H9 (cell line): ENCODE measurements at regions not wholly inside any gene's neighbourhood (a gene's known extent, or its start where the extent isn't known, plus 50 kb on each side); places are given as distances from the start of the nearest gene placed in this dataset.

Experiments used
- DNase-seq: peaks from one replicate; pipeline ENCODE4 v3.0.0-alpha.2; 2017
- H2AFZ ChIP-seq: one replicate; pipeline ENCODE4 v1.6.1; 2013; ENCODE audit warnings: mild to moderate bottlenecking, low read length, control low read depth, moderate library complexity
- H2AK5ac ChIP-seq: 2 replicates; pipeline ENCODE4 v1.6.1; 2013; ENCODE audit warnings: low read length, control low read depth, mixed read lengths; ENCODE audit not compliant: insufficient read length
- H2BK120ac ChIP-seq: one replicate; pipeline ENCODE4 v1.6.1; 2013; ENCODE audit warnings: low read depth, mild to moderate bottlenecking, low read length, control low read depth, inconsistent platforms; ENCODE audit not compliant: poor library complexity, severe bottlenecking
- H2BK12ac ChIP-seq: 2 replicates; pipeline ENCODE4 v1.6.1; 2013; ENCODE audit warnings: low read length, control low read depth, mixed read lengths, low read depth; ENCODE audit not compliant: insufficient read length
- H2BK15ac ChIP-seq: 2 replicates; pipeline ENCODE4 v1.6.1; 2013; ENCODE audit warnings: low read depth, low read length, control low read depth
- H2BK20ac ChIP-seq: one replicate; pipeline ENCODE4 v1.6.1; 2013; ENCODE audit warnings: low read depth, mild to moderate bottlenecking, low read length, control low read depth, inconsistent platforms; ENCODE audit not compliant: poor library complexity, severe bottlenecking
- H2BK5ac ChIP-seq: 2 replicates; pipeline ENCODE4 v1.6.1; 2013; ENCODE audit warnings: low read length, control low read depth, mixed read lengths; ENCODE audit not compliant: insufficient read length
- H3K14ac ChIP-seq: 2 replicates; pipeline ENCODE4 v1.6.1; 2013; ENCODE audit warnings: low read length, control low read depth; ENCODE audit not compliant: insufficient read depth
- H3K18ac ChIP-seq: 2 replicates; pipeline ENCODE4 v1.6.1; 2013; ENCODE audit warnings: low read depth, mild to moderate bottlenecking, mixed read lengths, low read length, control low read depth; ENCODE audit not compliant: insufficient read length
- H3K23ac ChIP-seq: 2 replicates; pipeline ENCODE4 v1.6.1; 2013; ENCODE audit warnings: low read length, control low read depth, mixed read lengths, low read depth; ENCODE audit not compliant: insufficient read length
- H3K23me2 ChIP-seq: 2 replicates; pipeline ENCODE4 v1.6.1; 2013; ENCODE audit warnings: low read depth, mild to moderate bottlenecking, mixed read lengths, low read length, control low read depth; ENCODE audit not compliant: insufficient read length, poor library complexity, severe bottlenecking
- H3K27ac ChIP-seq: 2 replicates; pipeline ENCODE4 v1.5.1; 2013; ENCODE audit warnings: low read length, control low read depth, mixed read lengths, low read depth; ENCODE audit not compliant: insufficient read length
- H3K27me3 ChIP-seq: 2 replicates; pipeline ENCODE4 v1.6.1; 2013; ENCODE audit warnings: low read length, control low read depth, inconsistent platforms; ENCODE audit not compliant: insufficient read depth
- H3K4ac ChIP-seq: 2 replicates; pipeline ENCODE4 v1.6.1; 2013; ENCODE audit warnings: low read depth, mild to moderate bottlenecking, control low read depth, inconsistent platforms, low read length, moderate library complexity
- H3K4me1 ChIP-seq: 2 replicates; pipeline ENCODE4 v1.6.1; 2013; ENCODE audit warnings: low read length, control low read depth, inconsistent platforms; ENCODE audit not compliant: insufficient read depth
- H3K4me2 ChIP-seq: 2 replicates; pipeline ENCODE4 v1.6.1; 2013; ENCODE audit warnings: low read length, control low read depth, mixed read lengths; ENCODE audit not compliant: insufficient read length, insufficient read depth
- H3K56ac ChIP-seq: 2 replicates; pipeline ENCODE4 v1.6.1; 2013; ENCODE audit warnings: low read depth, mild to moderate bottlenecking, mixed read lengths, low read length, control low read depth; ENCODE audit not compliant: insufficient read length
- H3K79me1 ChIP-seq: 2 replicates; pipeline ENCODE4 v1.6.1; 2013; ENCODE audit warnings: low read depth, mild to moderate bottlenecking, moderate library complexity, low read length, control low read depth, inconsistent platforms; ENCODE audit not compliant: insufficient read depth, poor library complexity, severe bottlenecking
- H3K79me2 ChIP-seq: 2 replicates; pipeline ENCODE4 v1.6.1; 2013; ENCODE audit warnings: low read length, control low read depth, inconsistent platforms; ENCODE audit not compliant: insufficient read depth
- H3K9ac ChIP-seq: 2 replicates; pipeline ENCODE4 v1.6.1; 2013; ENCODE audit warnings: low read length, control low read depth, mixed read lengths; ENCODE audit not compliant: insufficient read length; ENCODE audit errors: extremely low read depth
- H3K9me3 ChIP-seq: one replicate; pipeline ENCODE4 v1.6.1; 2013; ENCODE audit warnings: low read depth, low read length, inconsistent platforms; ENCODE audit not compliant: control insufficient read depth
- H3T11ph ChIP-seq: one replicate; pipeline ENCODE4 v1.6.1; 2013; ENCODE audit warnings: mild to moderate bottlenecking, low read length, control low read depth, inconsistent platforms
- H4K20me1 ChIP-seq: one replicate; pipeline ENCODE4 v1.6.1; 2013; ENCODE audit not compliant: control insufficient read depth, insufficient read length, insufficient read depth
- H4K5ac ChIP-seq: 2 replicates; pipeline ENCODE4 v1.6.1; 2013; ENCODE audit warnings: low read depth, mild to moderate bottlenecking, mixed read lengths, low read length, control low read depth; ENCODE audit not compliant: insufficient read length
- H4K8ac ChIP-seq: replicated peaks from 2 replicates; pipeline ENCODE4 v1.6.1; 2013; ENCODE audit warnings: low read length, control low read depth, mixed read lengths, low read depth; ENCODE audit not compliant: insufficient read length
- H4K91ac ChIP-seq: 2 replicates; pipeline ENCODE4 v1.6.1; 2013; ENCODE audit warnings: low read depth, mild to moderate bottlenecking, moderate library complexity, mixed read lengths, low read length, control low read depth; ENCODE audit not compliant: insufficient read length
- H3K27ac Mint-ChIP-seq, 3 experiments: 2 replicates in 2 of 3; 3 replicates in 1 of 3; pipeline ENCODE4 v1.8.0; 2020 to 2021; ENCODE audit warnings: mixed read lengths in 3 of 3, mild to moderate bottlenecking in 1 of 3, moderate library complexity in 1 of 3
- H3K27me3 Mint-ChIP-seq: 2 replicates; pipeline ENCODE4 v1.8.0; 2021; ENCODE audit warnings: low read depth, mild to moderate bottlenecking, moderate library complexity, mixed read lengths
- H3K36me3 Mint-ChIP-seq, 3 experiments: 2 replicates in 2 of 3; 3 replicates in 1 of 3; pipeline ENCODE4 v1.8.0; 2020 to 2021; ENCODE audit warnings: low read depth in 3 of 3, mixed read lengths in 3 of 3; ENCODE audit not compliant: insufficient read depth in 1 of 3
- H3K4me1 Mint-ChIP-seq, 2 experiments: 2 replicates each; pipeline ENCODE4 v1.8.0; 2020; ENCODE audit warnings: mixed read lengths in 2 of 2
- H3K4me3 Mint-ChIP-seq, 2 experiments: 2 replicates in 1 of 2; 3 replicates in 1 of 2; pipeline ENCODE4 v1.8.0; 2020 to 2021; ENCODE audit warnings: mild to moderate bottlenecking in 2 of 2, mixed read lengths in 2 of 2, moderate library complexity in 1 of 2
- H3K9me3 Mint-ChIP-seq, 2 experiments: 2 replicates in 1 of 2; 3 replicates in 1 of 2; pipeline ENCODE4 v1.8.0; 2020; ENCODE audit warnings: mild to moderate bottlenecking in 2 of 2, mixed read lengths in 2 of 2, moderate library complexity in 1 of 2
- WGBS: extraction: QIAGEN DNeasy Blood & Tissue Kit; methylation state at CpG from one replicate; pipeline ENCODE4 v1.1.7; 2013; ENCODE audit warnings: missing lambda C conversion rate, low lambda C conversion rate, mixed read lengths; ENCODE audit not compliant: insufficient read length; ENCODE audit errors: extremely low coverage; 5-methylcytosine and 5-hydroxymethylcytosine counted together
- TF ChIP-seq, protein P1 (sequence below): fragments of 200-600 bp; sonication (generic); conservative IDR thresholded peaks from 3 replicates; pipeline ENCODE4 v1.8.0; 2021; ENCODE audit warnings: antibody characterized with exemption, mild to moderate bottlenecking

DNA sequence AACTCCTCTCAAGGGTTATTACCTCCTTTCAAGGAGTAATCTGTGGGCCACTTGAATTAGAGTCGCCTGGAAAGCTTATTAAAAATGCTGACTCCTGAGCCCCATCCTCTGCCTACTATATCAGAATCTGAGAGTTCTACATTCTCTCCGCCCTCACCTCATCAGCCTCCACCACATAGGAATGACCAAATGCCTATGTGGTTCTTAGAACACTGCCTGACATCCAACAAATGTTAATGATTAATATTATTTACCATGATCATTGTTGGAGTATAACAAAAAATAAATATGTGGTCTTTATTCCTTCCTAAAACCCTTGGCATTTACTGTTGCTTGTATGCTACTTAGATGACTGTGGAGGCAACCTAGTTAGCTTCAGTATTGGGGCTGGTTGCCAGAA lies 91.9 kb downstream of the BBS10 start:
- H3K79me1 ChIP-seq: no peaks in the 10 kb centered on the region
- H2BK5ac ChIP-seq: no peak overlapping the region
- no peak overlapping the region for H4K91ac ChIP-seq
- H3K56ac ChIP-seq: no peak overlapping the region
- H3K9me3 ChIP-seq: no peaks in the 10 kb centered on the region
- no peak overlapping the region for H4K5ac ChIP-seq
- H2BK120ac ChIP-seq: no peak overlapping the region
- Mint-ChIP-seq H3K27me3 (no peaks in the 10 kb centered on the region), H3K4me1 (peaks cover 10 to 16% of the 10 kb centered on the region in 2 experiments), H3K27ac (no peak overlapping the region), H3K9me3 (no peaks in the 10 kb centered on the region), H3K36me3 (no peaks in the 10 kb centered on the region), H3K4me3 (no peak overlapping the region)
- no peaks in the 10 kb centered on the region for H4K20me1 ChIP-seq
- H3K27ac ChIP-seq: no peak overlapping the region
- H3K4me2 ChIP-seq: no peak overlapping the region
- H2AK5ac ChIP-seq: no peak overlapping the region
- H2AFZ ChIP-seq: no peak overlapping the region
- no peak overlapping the region for H3K9ac ChIP-seq
- no peak overlapping the region for H3K14ac ChIP-seq
- H3K23ac ChIP-seq: no peak overlapping the region
- H3K79me2 ChIP-seq: no peaks in the 10 kb centered on the region
- H3K23me2 ChIP-seq: no peaks in the 10 kb centered on the region
- no peaks in the 10 kb centered on the region for H3K27me3 ChIP-seq
- WGBS: no CpG with 5 or more reads among the region's 2 CpGs
- H3K4me1 ChIP-seq: no peaks in the 10 kb centered on the region
- H4K8ac ChIP-seq: no peak overlapping the region
- no peak overlapping the region for H2BK15ac ChIP-seq
- H3T11ph ChIP-seq: no peak overlapping the region
- H3K4ac ChIP-seq: no peak overlapping the region
- no peak overlapping the region for H2BK12ac ChIP-seq
- DNase-seq: no peak
- no peak overlapping the region for H3K18ac ChIP-seq
- TF ChIP-seq, protein P1, sequence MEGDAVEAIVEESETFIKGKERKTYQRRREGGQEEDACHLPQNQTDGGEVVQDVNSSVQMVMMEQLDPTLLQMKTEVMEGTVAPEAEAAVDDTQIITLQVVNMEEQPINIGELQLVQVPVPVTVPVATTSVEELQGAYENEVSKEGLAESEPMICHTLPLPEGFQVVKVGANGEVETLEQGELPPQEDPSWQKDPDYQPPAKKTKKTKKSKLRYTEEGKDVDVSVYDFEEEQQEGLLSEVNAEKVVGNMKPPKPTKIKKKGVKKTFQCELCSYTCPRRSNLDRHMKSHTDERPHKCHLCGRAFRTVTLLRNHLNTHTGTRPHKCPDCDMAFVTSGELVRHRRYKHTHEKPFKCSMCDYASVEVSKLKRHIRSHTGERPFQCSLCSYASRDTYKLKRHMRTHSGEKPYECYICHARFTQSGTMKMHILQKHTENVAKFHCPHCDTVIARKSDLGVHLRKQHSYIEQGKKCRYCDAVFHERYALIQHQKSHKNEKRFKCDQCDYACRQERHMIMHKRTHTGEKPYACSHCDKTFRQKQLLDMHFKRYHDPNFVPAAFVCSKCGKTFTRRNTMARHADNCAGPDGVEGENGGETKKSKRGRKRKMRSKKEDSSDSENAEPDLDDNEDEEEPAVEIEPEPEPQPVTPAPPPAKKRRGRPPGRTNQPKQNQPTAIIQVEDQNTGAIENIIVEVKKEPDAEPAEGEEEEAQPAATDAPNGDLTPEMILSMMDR: no peak
- no peak overlapping the region for H2BK20ac ChIP-seq
